GM04503 (cell line): ENCODE measurements at regions not wholly inside any gene's neighbourhood (a gene's known extent, or its start where the extent isn't known, plus 50 kb on each side); places are given as distances from the start of the nearest gene placed in this dataset.
A peak's percentile ranks its signal among the peaks of the same experiment; 100 is the strongest.

Experiments used
- DNase-seq: peaks from one replicate; pipeline ENCODE4 v3.0.0-alpha.2; 2012; ENCODE audit warnings: low read depth

DNA sequence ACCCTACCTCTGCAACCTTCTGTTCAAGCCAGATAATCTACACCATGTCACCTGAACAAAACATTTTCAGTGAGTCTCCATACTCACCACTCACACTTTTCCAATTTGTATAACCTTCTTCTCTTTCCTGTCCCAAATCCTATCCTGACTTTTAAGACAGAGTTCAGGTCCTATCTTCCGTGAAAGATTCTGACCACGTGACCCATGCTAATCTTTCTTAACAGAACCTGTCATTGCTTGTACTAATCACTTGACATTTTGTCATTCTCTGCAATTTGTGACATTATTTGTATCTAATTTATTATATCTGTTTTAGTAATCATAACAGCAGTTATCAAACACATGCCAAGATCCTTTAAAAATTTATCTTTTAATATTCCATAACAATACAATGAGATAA lies 132.5 kb upstream of the PRLR start:
- DNase-seq: no peak

DNA sequence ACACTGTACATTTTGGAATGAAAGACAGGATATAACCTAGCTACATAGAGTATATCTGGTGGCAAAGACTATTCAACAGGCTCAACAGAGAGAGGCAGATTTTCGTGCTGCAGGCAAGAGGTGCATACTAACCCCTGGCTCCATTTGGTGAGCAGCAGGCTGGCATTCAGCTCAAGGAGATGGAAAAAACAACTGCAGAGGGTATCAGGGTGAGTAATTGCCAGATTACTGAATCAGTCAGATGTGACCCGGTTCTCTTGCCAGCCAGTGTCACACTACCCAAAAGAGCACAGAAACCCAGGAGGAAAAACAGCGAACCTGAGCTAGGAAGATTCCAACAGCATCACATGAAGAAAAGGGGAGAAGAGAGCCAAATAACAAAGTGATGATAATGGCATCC lies 130.4 kb upstream of the PRLR start:
- DNase-seq: no peak

- no peak for DNase-seq
These were observed 129.6 kb upstream of the PRLR start for GRCh38 chr5:35359859-35360258.

DNA sequence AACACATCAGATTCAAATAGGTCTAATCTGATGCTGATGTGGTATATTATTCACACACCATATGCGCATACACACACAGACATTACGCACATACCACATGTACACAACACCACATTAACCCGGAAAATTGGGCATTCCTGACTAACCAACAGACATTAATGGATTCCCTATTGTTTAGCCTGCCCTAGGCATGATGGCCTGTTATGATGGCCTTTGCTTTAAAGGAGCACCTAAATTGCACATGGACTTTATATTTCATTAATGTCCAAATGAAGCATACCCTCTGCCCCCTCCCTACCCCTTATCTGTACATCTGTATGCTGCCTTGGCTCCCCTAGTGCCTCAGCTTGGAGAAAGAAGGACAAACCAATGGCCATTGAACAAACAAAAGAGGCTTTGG lies 127.7 kb upstream of the PRLR start:
- no peak for DNase-seq

DNA sequence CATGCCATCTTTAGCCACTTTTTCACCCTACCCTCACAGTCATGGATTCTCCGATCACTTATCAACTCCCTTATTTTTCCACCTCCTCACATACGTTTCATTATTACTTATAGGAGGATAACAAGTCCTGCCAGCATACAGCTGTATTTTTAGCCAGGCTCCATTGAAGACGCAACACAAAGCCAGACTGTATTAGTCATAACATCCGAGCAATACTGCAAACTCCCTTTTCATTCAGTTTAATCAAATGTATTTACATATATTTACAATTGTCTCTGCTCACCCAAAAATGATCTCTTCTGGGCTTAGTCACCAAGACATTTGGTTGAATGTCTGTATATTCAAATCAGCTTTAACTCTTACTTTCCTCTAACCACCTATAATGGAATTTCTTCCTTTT lies 126.4 kb upstream of the PRLR start:
- DNase-seq: no peak

GRCh38 chr5:35354751-35355150 lies 124.5 kb upstream of the PRLR start:
- DNase-seq: peak; percentile 27

- DNase-seq: no peak
These were observed 114.9 kb upstream of the PRLR start for GRCh38 chr5:35345222-35345621.

GRCh38 chr5:35342664-35343063 lies 112.4 kb upstream of the PRLR start:
- no peak for DNase-seq

- DNase-seq: no peak
These were observed 110.9 kb upstream of the PRLR start for GRCh38 chr5:35341189-35341588.

DNA sequence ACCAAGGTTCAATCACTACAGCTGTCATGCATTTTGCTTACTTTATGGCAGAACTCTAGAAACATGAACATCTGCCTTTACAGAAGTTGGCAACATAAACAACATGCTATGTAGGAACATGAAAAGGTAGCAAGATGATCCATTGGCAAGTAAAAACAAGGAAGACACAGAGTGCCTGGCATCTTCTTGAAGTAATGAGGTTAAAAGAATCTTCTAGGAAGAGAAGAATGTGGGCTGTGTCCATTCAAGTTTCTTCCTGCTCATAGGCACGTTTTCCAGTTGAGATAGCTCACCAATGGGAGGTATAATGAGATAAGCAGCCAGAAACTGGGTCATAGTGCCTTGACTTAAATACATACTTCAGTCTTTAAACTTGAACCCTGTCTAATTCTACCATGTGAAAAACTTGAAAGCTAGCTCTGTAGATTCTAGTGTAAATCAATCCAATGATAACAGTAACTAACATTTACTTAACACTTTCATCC lies 109.4 kb upstream of the PRLR start:
- DNase-seq: no peak

GRCh38 chr5:35339006-35339405 lies 108.7 kb upstream of the PRLR start:
- DNase-seq: no peak

- no peak for DNase-seq
These were observed 107.8 kb upstream of the PRLR start for GRCh38 chr5:35338157-35338453.

DNA sequence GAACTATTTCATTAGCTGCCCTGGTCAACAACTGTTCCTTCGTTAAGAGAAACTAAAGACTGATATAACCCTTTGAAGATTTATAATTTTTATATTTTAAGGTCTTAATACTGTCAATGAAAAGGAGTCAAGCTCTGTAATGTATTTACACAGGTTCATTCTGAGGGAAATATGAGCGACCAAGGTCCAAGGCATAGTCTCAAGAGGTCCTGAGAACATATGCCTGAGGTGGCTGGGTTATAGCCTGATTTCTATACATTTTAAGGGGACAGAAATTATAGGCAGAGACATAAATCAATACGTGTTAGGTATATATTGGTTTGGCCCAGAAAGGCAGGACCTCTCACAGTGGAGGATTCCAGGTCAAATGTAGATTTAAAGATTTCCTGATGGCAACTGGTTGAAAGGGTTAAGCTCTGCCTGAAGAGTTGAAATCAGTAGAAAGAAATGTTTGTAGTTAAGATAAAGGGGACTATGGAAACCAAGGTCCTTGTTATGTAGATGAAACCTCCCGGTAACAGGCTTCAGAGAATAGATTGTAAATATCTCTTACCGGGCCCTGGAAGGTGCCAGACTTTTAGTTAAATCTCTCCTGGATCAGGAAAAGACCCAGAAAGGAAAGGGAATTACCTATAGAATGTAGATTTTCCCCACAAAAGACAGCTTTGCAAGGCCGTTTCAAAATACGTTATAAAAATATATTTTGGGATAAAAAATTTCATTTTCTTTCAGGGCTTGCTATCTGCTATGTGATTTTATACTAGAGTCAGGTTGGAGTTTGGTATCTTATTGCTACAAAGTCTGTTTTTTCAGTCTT lies 107.3 kb upstream of the PRLR start:
- DNase-seq: no peak

DNA sequence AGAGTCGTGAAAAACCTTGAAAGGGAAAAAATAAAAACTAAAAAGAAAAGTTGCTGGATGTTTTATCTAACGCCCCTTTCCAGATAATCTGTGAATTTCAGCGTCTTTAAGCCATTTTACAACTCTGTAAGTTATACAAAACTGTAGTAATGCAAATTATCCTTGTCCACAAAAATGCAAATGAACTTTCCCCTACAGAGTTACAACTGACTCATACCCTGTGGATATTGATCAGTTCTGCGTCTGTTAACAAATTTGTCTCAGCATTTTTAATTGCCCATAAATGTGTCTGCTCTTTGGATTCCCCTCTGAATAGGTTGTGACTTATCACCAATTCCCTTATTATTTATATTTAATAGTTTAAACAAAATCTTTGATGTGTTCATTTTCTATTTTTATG lies 105.9 kb upstream of the PRLR start:
- no peak for DNase-seq

DNA sequence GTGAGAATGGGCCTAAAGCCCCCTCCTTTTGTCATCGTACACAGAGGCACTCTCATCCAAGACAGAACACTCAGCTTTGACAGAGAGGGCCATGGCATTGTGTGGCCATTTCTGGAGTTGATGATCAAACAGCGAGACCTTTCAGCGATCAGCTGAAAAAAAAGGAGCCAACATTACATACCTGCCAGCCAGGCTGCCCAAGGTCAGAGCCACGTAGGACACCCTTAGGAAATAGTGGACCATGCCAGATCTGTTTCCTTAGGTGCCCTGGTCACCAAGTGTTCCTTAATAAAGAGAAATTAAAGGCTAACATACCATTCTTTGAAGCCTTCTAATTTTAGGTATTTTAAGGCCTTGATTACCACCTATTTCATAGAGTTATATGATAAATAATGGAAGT lies 105.5 kb upstream of the PRLR start:
- DNase-seq: no peak

- DNase-seq: no peak
These were observed 103.1 kb upstream of the PRLR start for GRCh38 chr5:35333366-35333765.

GRCh38 chr5:35331956-35332950 lies 102.0 kb upstream of the PRLR start:
- no peak for DNase-seq

GRCh38 chr5:35325836-35326235 lies 95.5 kb upstream of the PRLR start:
- no peak for DNase-seq

DNA sequence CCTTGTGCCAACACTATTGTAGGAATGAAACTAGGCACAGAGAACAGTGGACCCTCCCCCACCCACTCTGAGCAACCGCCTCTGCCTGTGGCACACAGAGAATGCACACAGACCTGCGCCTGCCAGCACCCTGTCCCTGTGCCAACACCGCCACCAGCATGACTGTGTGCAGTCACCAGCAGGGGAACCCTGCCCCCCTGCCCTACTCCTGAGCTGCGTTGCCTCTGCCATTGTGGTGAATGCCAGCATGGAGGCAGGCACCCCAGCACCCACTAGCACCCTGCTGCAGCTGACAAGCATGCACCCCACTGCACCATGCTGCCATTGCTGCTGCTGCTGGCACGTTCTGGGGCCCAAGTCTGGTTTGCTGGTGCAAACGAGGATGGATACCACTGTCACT lies 94.4 kb upstream of the PRLR start:
- DNase-seq: no peak

DNA sequence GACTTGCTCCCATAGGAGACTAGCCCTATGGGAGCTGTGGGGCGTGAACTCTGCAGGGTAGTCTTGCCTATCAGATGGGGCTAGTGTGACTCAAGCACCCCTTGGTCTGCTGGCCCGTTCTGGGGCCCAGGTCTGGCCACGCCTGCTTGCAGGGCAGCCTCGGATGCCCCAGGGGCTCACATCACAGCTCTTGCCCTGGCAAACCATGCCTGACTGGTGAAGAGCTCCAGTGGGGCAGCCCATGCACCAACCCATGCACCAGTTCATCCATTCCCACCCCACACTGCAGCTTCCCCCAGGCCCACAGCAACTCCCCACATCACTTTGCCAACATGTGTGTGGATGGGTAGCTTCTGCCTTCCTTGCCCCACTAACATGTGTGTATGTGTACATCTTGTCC lies 93.9 kb upstream of the PRLR start:
- no peak for DNase-seq

GRCh38 chr5:35320029-35320428 lies 89.7 kb upstream of the PRLR start:
- DNase-seq: no peak

GRCh38 chr5:35319333-35320002 lies 89.2 kb upstream of the PRLR start:
- no peak for DNase-seq

- DNase-seq: no peak
These were observed 87.3 kb upstream of the PRLR start for GRCh38 chr5:35317586-35317985.
